GM12872 (cell line): ENCODE measurements at regions not wholly inside any gene's neighbourhood (a gene's known extent, or its start where the extent isn't known, plus 50 kb on each side); places are given as distances from the start of the nearest gene placed in this dataset.

Source experiments
- TF ChIP-seq, protein P1 (sequence below): IDR thresholded peaks from 3 replicates; pipeline ENCODE4 v1.5.1; 2011; ENCODE audit warnings: low read depth, mild to moderate bottlenecking, low read length, moderate library complexity; ENCODE audit not compliant: insufficient read depth

DNA sequence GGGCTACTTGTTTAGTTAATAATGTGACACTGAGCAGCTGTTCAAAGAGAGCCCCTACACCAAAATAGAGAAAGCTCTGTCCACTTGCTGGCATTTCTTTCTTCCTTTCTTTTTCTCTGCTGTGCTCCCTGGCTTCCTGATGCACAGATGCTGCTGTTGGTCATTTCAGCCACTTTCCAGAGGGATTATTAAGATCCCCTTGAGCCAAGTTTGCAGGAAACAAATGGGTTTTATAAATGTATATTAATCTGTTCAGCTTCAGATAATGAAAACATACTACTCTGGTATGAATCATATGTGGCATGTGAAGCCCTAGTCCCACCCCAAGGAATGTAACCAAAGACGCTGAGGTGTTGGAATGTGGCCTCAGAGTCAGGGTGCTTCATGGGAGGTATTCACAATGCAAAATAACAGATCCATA is 638.2 kb upstream of the FZD8 start:
- TF ChIP-seq, protein P1, sequence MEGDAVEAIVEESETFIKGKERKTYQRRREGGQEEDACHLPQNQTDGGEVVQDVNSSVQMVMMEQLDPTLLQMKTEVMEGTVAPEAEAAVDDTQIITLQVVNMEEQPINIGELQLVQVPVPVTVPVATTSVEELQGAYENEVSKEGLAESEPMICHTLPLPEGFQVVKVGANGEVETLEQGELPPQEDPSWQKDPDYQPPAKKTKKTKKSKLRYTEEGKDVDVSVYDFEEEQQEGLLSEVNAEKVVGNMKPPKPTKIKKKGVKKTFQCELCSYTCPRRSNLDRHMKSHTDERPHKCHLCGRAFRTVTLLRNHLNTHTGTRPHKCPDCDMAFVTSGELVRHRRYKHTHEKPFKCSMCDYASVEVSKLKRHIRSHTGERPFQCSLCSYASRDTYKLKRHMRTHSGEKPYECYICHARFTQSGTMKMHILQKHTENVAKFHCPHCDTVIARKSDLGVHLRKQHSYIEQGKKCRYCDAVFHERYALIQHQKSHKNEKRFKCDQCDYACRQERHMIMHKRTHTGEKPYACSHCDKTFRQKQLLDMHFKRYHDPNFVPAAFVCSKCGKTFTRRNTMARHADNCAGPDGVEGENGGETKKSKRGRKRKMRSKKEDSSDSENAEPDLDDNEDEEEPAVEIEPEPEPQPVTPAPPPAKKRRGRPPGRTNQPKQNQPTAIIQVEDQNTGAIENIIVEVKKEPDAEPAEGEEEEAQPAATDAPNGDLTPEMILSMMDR, result no peak

DNA sequence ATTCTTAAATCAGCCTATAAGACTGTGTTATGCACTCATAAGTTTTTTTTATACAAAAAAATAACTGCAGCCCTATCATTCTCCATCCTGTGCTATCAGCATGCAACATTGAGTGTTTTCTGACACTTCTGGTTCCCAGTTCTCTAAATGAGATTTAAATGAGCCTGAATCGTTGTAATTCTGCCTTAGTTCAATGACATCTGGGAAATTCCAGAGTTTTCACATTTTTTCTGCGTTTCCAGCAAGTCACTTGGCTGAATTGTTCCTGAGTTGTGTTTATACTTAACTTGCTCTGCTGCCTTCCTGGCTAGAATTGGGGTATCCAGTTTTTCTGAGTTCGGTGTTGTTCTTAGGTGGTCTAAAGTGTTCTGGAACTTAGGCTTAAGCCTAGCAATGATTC is 636.1 kb upstream of the FZD8 start:
- TF ChIP-seq, protein P1, result no peak

DNA sequence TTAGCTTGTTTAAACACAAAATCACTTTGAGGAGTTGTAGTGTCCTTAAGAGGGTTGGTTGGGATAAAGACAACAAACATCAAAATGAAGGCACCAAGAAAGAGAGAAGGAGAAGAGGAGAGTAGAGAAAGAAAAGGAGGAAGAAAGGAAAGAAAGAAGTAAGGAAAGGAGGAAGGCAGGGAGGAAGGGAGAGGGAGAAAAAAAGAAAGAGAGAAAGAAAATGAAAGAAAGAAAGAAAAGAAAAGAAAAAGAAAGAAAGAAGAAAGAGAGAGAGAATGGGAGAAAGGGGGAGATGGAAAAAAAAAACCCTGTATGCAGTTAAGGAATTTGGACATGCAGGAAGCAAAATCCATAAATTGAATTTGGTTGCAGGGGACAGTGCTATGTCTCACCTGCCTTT is 635.4 kb upstream of the FZD8 start:
- TF ChIP-seq, protein P1, result no peak

DNA sequence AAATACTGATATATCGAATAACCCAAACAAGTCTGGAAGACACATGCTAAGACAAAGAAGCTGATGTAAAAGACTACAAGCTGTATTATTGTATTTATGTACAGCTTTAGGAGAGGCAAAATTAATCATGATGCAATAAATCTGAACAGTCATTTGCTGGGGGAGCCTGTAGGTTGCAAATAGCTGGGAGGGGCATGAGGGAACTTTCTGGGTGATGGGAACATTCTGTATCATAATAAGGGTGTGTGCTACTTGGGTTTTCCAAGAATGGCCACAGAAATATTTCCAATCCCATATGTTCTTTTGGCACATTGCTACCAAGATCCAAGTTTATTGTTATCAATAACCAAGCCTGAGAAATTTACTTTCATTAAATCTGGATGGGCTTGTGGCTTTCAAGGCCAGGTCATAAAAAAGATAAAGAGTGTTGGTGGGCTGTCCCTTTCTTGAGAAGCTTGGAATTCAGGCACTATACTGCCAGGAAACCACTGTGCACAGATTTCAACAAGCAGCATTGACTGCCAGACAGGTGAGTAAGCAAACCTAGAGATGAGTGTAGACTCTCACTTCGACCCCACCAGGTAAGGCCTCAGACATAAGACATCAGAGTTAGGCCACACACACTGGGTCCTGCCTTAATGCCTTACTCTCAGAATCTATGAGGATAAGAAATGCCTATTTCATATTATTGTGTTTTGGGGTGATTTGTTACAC is 629.7 kb upstream of the FZD8 start:
- TF ChIP-seq, protein P1, result no peak

DNA sequence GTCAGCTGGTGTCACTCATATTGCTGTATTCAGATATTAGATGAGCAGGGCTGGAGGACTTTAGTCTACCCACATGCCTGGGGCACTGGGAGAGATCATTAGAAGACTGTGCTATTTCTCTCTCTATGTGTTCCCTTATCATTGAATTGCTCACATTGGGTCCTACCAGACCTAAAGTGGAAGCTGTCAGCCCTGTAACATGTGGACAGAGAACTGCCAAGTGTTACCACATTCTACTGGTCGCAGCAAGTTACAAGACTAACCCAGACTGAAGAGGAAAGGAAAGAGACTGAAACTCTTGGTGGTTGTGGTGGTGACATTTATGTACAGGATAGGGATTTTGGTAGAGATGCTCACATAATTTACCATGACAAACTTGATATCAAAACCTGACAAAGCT is 627.1 kb upstream of the FZD8 start:
- TF ChIP-seq, protein P1, result no peak

DNA sequence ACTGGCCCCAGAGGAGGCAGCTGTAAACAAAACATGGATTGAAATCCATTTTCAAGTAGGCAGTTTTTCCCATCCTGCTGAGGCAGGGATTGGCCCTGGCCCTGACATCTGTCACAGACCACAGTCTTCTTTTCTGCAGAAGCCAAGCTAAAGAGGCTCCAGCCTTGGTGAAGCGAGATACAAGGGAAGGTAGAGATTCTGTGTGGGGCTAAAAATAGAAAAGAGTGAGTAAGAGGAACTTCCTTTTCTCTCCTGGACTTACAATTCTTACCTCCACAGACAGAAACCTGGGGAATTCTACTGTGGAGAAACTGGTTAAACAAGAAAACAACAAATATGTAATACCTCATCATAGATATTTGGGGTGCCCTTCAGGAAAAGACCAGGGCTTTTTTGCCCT is 624.8 kb upstream of the FZD8 start:
- TF ChIP-seq, protein P1, result no peak

DNA sequence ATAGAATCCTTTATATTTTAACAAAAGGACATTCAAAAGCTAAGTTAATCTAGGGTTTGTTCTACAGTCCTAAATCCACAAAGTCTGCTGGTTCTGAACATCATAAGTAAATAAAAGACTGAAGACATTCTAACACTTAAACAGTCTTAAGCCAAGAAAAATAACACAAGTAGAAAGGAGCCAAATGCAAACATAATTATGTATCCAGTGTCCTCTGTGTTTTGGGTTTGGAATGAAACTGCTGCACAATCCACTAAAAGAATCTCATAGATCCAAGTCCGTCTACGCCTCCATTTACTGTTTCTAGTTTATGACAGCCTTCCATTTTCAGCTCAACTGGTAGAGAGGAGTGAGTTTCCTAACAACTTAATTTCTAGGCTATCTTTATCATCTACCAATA is 623.6 kb upstream of the FZD8 start:
- TF ChIP-seq, protein P1, result no peak
